ENCODE measurements at regions not wholly inside any gene's neighbourhood (a gene's known extent, or its start where the extent isn't known, plus 50 kb on each side); places are given as distances from the start of the nearest gene placed in this dataset.

DNA sequence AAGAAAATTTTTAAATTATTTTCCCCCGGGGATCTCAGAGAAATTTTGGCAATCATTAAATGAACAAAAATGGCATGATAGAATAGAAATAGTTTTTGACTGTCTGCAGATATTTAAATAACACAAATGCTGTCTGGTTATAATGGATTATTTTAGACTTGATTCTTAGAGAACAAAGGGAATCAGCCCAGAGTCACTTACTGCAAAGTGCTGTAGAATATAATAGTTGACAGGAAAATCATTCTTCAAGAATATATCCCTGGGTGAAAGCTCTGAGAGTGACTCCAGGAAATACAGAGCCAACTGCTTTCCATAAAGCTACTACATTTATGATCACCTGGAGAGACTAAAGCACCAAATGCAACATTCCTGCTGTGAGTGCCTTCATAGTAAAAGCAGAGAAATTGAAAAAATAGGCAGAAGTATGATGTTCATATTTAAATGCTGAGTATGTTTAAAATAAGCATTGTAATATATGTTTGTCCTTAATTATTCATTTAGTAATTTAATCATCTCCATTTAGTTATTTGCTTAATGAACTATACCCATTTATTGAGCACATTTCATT, 1765.8 kb downstream of the SLITRK1 start:
- no peak for DNase-seq (ENCODE audit: low read depth)
- TF ChIP-seq MYC (IDR thresholded peaks at IDR 0.05; ENCODE audit: low read depth, low read length) (no peak), POLR2A (IDR thresholded peaks at IDR 0.05; ENCODE audit: extremely low read depth, insufficient read length) (no peak)
- TF ChIP-seq, protein P1, sequence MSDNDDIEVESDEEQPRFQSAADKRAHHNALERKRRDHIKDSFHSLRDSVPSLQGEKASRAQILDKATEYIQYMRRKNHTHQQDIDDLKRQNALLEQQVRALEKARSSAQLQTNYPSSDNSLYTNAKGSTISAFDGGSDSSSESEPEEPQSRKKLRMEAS (IDR thresholded peaks at IDR 0.05; ENCODE audit: low read depth, low read length) = no peak
- TF ChIP-seq, protein P2, sequence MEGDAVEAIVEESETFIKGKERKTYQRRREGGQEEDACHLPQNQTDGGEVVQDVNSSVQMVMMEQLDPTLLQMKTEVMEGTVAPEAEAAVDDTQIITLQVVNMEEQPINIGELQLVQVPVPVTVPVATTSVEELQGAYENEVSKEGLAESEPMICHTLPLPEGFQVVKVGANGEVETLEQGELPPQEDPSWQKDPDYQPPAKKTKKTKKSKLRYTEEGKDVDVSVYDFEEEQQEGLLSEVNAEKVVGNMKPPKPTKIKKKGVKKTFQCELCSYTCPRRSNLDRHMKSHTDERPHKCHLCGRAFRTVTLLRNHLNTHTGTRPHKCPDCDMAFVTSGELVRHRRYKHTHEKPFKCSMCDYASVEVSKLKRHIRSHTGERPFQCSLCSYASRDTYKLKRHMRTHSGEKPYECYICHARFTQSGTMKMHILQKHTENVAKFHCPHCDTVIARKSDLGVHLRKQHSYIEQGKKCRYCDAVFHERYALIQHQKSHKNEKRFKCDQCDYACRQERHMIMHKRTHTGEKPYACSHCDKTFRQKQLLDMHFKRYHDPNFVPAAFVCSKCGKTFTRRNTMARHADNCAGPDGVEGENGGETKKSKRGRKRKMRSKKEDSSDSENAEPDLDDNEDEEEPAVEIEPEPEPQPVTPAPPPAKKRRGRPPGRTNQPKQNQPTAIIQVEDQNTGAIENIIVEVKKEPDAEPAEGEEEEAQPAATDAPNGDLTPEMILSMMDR (IDR thresholded peaks at IDR 0.05; ENCODE audit: low read depth, low read length) = no peak
- no peak overlapping the region for H3K4me3 ChIP-seq (ENCODE audit: low read depth, low read length)

DNA sequence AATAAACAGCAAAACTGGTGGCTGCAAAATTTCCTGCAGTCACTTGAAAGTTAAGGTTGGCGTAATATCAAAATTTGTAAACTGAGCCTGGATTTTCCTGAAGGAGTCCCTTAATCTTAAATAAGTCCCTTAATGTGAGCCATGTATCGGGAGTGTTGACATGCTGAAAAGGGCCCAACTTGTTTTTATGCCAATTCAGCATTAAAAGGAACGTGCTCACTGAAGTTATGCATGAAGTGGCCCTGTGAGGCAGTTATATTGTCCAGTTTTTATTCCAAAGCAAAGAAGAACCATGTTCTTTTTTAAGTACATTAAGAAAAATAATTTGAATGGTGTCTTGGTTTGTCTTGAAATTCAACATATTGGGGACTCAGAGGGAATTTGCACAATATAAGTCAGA, 1766.9 kb downstream of the SLITRK1 start:
- TF ChIP-seq, protein P2 (IDR thresholded peaks at IDR 0.05; ENCODE audit: low read depth, low read length) = no peak
- TF ChIP-seq MYC (IDR thresholded peaks at IDR 0.05; ENCODE audit: low read depth, low read length) (no peak), POLR2A (IDR thresholded peaks at IDR 0.05; ENCODE audit: extremely low read depth, insufficient read length) (no peak)
- TF ChIP-seq, protein P1 (IDR thresholded peaks at IDR 0.05; ENCODE audit: low read depth, low read length) = no peak
- DNase-seq (ENCODE audit: low read depth) = no peak
- no peak overlapping the region for H3K4me3 ChIP-seq (ENCODE audit: low read depth, low read length)

DNA sequence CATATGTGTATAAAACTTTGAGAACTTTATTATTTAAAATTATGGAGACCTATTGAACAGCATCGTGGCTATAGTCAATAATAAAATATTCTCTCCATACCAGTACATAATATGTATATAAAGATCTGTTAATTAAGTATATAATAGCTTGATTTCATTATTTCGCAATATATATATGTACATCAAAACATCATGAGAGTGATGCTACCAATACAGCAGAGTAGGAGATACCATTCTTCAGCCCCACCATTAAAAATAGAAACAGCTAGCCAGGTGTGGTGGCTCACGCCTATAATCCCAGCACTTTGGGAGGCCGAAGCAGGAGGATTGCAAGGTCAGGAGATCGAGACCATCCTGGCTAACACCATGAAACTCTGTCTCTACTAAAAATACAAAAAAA, 1755.3 kb upstream of the SPRY2 start:
- TF ChIP-seq, protein P2 (IDR thresholded peaks at IDR 0.05; ENCODE audit: low read depth, low read length) = no peak
- TF ChIP-seq MYC (IDR thresholded peaks at IDR 0.05; ENCODE audit: low read depth, low read length) (no peak), POLR2A (IDR thresholded peaks at IDR 0.05; ENCODE audit: extremely low read depth, insufficient read length) (no peak)
- TF ChIP-seq, protein P1 (IDR thresholded peaks at IDR 0.05; ENCODE audit: low read depth, low read length) = no peak
- no peak overlapping the region for H3K4me3 ChIP-seq (ENCODE audit: low read depth, low read length)
- no peak for DNase-seq (ENCODE audit: low read depth)

DNA sequence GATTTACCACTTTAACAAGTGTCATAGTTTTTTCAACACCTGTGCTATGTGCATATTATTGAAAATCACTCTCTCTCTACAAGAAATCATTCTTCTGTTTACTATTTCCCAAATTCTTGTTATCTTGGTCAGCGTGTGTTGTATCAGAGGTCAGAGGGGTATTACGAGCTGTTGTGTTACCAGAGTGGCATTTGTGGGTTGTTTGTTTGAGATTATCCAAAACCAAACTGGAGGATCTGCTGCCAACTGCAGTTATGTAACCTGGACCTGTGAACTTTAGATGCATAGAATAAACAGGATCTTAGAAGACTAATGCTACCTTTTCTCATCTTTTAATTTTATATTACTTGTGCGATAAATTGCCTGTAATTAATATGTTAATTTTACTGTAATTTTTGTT, 1751.4 kb upstream of the SPRY2 start:
- DNase-seq (ENCODE audit: low read depth) = no peak
- H3K4me3 ChIP-seq (ENCODE audit: low read depth, low read length) = no peak overlapping the region

DNA sequence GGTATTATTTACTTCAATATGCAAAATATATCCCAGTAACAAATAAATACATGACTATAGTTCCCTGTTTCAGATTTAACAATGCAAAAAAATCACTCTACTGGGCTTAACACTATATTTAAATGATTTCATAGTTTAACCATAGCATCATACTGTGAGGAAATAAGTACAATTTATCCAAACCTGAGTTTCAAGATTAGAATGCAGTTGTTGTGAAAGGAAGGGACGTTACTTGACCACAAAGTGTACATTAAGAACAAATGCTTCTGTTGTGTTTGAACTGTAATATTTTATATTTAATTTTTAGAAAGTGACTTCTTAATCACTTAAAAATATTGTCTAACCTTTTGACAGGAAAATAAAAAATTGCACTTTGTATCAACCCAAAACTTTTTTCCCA, 1747.9 kb upstream of the SPRY2 start:
- DNase-seq (ENCODE audit: low read depth) = no peak
- no peak overlapping the region for H3K4me3 ChIP-seq (ENCODE audit: low read depth, low read length)

More for the DNA sequence above, 1751.4 kb upstream of the SPRY2 start:
- TF ChIP-seq, protein P2 (IDR thresholded peaks at IDR 0.05; ENCODE audit: low read depth, low read length) = no peak
- TF ChIP-seq, protein P1 (IDR thresholded peaks at IDR 0.05; ENCODE audit: low read depth, low read length) = no peak
- TF ChIP-seq POLR2A (IDR thresholded peaks at IDR 0.05; ENCODE audit: extremely low read depth, insufficient read length) (no peak), MYC (IDR thresholded peaks at IDR 0.05; ENCODE audit: low read depth, low read length) (no peak)

More for the DNA sequence above, 1747.9 kb upstream of the SPRY2 start:
- TF ChIP-seq, protein P1 (IDR thresholded peaks at IDR 0.05; ENCODE audit: low read depth, low read length) = no peak
- TF ChIP-seq, protein P2 (IDR thresholded peaks at IDR 0.05; ENCODE audit: low read depth, low read length) = no peak
- TF ChIP-seq MYC (IDR thresholded peaks at IDR 0.05; ENCODE audit: low read depth, low read length) (no peak), POLR2A (IDR thresholded peaks at IDR 0.05; ENCODE audit: extremely low read depth, insufficient read length) (no peak)
